ENCODE measurements at regions not wholly inside any gene's neighbourhood (a gene's known extent, or its start where the extent isn't known, plus 50 kb on each side); places are given as distances from the start of the nearest gene placed in this dataset.
"Not testable (repeated sequence)": the region's sequence is repeated elsewhere in the genome, so short reads cannot be mapped to it uniquely, and the experiment has no call there.

- DNase-seq (no peak), ATAC-seq (ENCODE audit: insufficient read depth, low read depth) (no peak)
- no peak overlapping the region for H3K4me2 ChIP-seq (ENCODE audit: insufficient read depth, low read length)
- H3K27me3 ChIP-seq (ENCODE audit: insufficient read depth, low read length, poor library complexity): no peaks in the 10 kb centered on the region
- H3K4me3 ChIP-seq (ENCODE audit: low read depth in 1 of 2, low read length in 2 of 2): no peak overlapping the region
- H4K20me1 ChIP-seq (ENCODE audit: insufficient read depth, low read length): no peaks in the 10 kb centered on the region
- H3K79me2 ChIP-seq (ENCODE audit: insufficient read depth, low read length): no peaks in the 10 kb centered on the region
- no peaks in the 10 kb centered on the region for H3K9me3 ChIP-seq (ENCODE audit: insufficient read depth, low read length, severe bottlenecking)
- H3K4me1 ChIP-seq (ENCODE audit: insufficient read depth, low read length): no peaks in the 10 kb centered on the region
- no peak overlapping the region for H3K27ac ChIP-seq (ENCODE audit: low read length)
- H3K9ac ChIP-seq (ENCODE audit: low read depth, low read length): no peak overlapping the region
- no peak for TF ChIP-seq CTCF (IDR thresholded peaks at IDR 0.05; ENCODE audit: borderline replicate concordance, extremely low read depth, low read length, poor library complexity, severe bottlenecking)
- TF ChIP-seq EZH2 (IDR thresholded peaks at IDR 0.05; ENCODE audit: borderline replicate concordance, low read depth, low read length, severe bottlenecking): no peak
- no peaks in the 10 kb centered on the region for H3K36me3 ChIP-seq (ENCODE audit: insufficient read depth, low read length)
- H2AFZ ChIP-seq (ENCODE audit: low read depth, low read length): no peak overlapping the region
These were observed 162.0 kb downstream of the C1D start for GRCh38 chr2:67900826-67901225.

DNA sequence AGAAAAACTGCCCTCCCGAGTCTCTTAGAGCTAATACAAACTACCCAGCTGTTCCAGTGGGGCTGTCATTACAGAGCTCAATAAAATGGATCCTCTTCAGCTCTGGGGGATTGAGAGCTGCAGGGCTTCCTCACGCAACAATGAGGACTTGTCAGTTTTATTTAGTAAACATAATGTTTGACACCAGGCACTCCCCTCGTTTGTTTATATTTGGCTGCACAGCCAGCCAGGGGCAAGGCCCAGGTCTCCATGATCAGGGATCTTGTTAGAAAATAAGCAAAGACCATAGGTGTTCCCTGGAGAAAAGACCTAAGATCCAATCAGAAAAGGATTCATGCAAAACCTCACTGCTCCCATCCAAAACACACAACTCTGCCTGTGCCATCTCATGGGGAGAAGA is 158.2 kb downstream of the C1D start:
- no peak overlapping the region for H3K9ac ChIP-seq (ENCODE audit: low read depth, low read length)
- H4K20me1 ChIP-seq (ENCODE audit: insufficient read depth, low read length): no peaks in the 10 kb centered on the region
- H3K9me3 ChIP-seq (ENCODE audit: insufficient read depth, low read length, severe bottlenecking): no peaks in the 10 kb centered on the region
- no peaks in the 10 kb centered on the region for H3K27me3 ChIP-seq (ENCODE audit: insufficient read depth, low read length, poor library complexity)
- no peak overlapping the region for H3K27ac ChIP-seq (ENCODE audit: low read length)
- no peak for TF ChIP-seq EZH2 (IDR thresholded peaks at IDR 0.05; ENCODE audit: borderline replicate concordance, low read depth, low read length, severe bottlenecking)
- TF ChIP-seq CTCF (IDR thresholded peaks at IDR 0.05; ENCODE audit: borderline replicate concordance, extremely low read depth, low read length, poor library complexity, severe bottlenecking): no peak
- no peaks in the 10 kb centered on the region for H3K79me2 ChIP-seq (ENCODE audit: insufficient read depth, low read length)
- no peak overlapping the region for H2AFZ ChIP-seq (ENCODE audit: low read depth, low read length)
- no peak overlapping the region for H3K4me2 ChIP-seq (ENCODE audit: insufficient read depth, low read length)
- H3K36me3 ChIP-seq (ENCODE audit: insufficient read depth, low read length): no peaks in the 10 kb centered on the region
- no peaks in the 10 kb centered on the region for H3K4me1 ChIP-seq (ENCODE audit: insufficient read depth, low read length)
- no peak overlapping the region for H3K4me3 ChIP-seq (ENCODE audit: low read depth in 1 of 2, low read length in 2 of 2)
- no peak for DNase-seq
- ATAC-seq (ENCODE audit: insufficient read depth, low read depth): no peak

- ATAC-seq (ENCODE audit: insufficient read depth, low read depth) (no peak), DNase-seq (no peak)
- Histone ChIP-seq H4K20me1 (ENCODE audit: insufficient read depth, low read length) (no peaks in the 10 kb centered on the region), H3K9me3 (ENCODE audit: insufficient read depth, low read length, severe bottlenecking) (no peaks in the 10 kb centered on the region), H3K4me2 (ENCODE audit: insufficient read depth, low read length) (no peak overlapping the region), H3K4me3 (ENCODE audit: low read depth in 1 of 2, low read length in 2 of 2) (no peak overlapping the region), H3K27ac (ENCODE audit: low read length) (no peak overlapping the region), H3K79me2 (ENCODE audit: insufficient read depth, low read length) (no peaks in the 10 kb centered on the region), H3K4me1 (ENCODE audit: insufficient read depth, low read length) (no peaks in the 10 kb centered on the region), H3K9ac (ENCODE audit: low read depth, low read length) (no peak overlapping the region), H3K27me3 (ENCODE audit: insufficient read depth, low read length, poor library complexity) (no peaks in the 10 kb centered on the region), H3K36me3 (ENCODE audit: insufficient read depth, low read length) (no peaks in the 10 kb centered on the region), H2AFZ (ENCODE audit: low read depth, low read length) (no peak overlapping the region)
- TF ChIP-seq CTCF (IDR thresholded peaks at IDR 0.05; ENCODE audit: borderline replicate concordance, extremely low read depth, low read length, poor library complexity, severe bottlenecking) (no peak), EZH2 (IDR thresholded peaks at IDR 0.05; ENCODE audit: borderline replicate concordance, low read depth, low read length, severe bottlenecking) (no peak)
These were observed 157.8 kb downstream of the C1D start for GRCh38 chr2:67904966-67905365.

DNA sequence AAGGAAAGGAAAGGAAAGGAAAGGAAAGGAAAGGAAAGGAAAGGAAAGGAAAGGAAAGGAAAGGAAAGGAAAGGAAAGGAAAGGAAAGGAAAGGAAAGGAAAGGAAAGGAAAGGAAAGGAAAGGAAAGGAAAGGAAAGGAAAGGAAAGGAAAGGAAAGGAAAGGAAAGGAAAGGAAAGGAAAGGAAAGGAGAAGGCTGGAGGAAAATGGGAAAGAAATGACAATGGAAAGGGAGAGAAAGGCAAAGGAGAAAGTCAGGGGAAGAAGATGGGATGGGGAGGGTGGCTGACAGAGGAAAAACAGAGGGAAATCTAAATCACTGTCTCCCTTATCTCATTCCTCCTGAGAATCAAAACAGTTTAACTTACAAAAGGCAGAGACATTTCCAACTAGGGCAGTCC is 156.3 kb downstream of the C1D start:
- ATAC-seq (ENCODE audit: insufficient read depth, low read depth); H3K4me2 ChIP-seq (ENCODE audit: insufficient read depth, low read length); H3K9me3 ChIP-seq (ENCODE audit: insufficient read depth, low read length, severe bottlenecking): not testable (repeated sequence)

More for the DNA sequence above, 156.3 kb downstream of the C1D start:
- H3K36me3 ChIP-seq (ENCODE audit: insufficient read depth, low read length); H3K27ac ChIP-seq (ENCODE audit: low read length); H3K4me1 ChIP-seq (ENCODE audit: insufficient read depth, low read length); H2AFZ ChIP-seq (ENCODE audit: low read depth, low read length); H3K79me2 ChIP-seq (ENCODE audit: insufficient read depth, low read length); H3K9ac ChIP-seq (ENCODE audit: low read depth, low read length); H4K20me1 ChIP-seq (ENCODE audit: insufficient read depth, low read length); DNase-seq; H3K4me3 ChIP-seq (ENCODE audit: low read depth in 1 of 2, low read length in 2 of 2); H3K27me3 ChIP-seq (ENCODE audit: insufficient read depth, low read length, poor library complexity): not testable (repeated sequence)

All from DND-41 (cell line).